Smooth muscle cell (in vitro differentiated cells): ENCODE measurements at regions not wholly inside any gene's neighbourhood (a gene's known extent, or its start where the extent isn't known, plus 50 kb on each side); places are given as distances from the start of the nearest gene placed in this dataset.

Experiments used
- DNase-seq: peaks from one replicate; lab custom pipeline; 2025; ENCODE audit not compliant: unreplicated experiment; lab: John Stamatoyannopoulos, UW
- H2AFZ ChIP-seq: fragments of 200-600 bp; sonication (generic); 2 replicates; pipeline ENCODE4 v1.6.0; 2016; ENCODE audit warnings: antibody characterized with exemption, low read depth, mild to moderate bottlenecking
- H3F3A ChIP-seq: fragments of 200-600 bp; sonication (generic); 2 replicates; pipeline ENCODE4 v1.6.0; 2017; ENCODE audit warnings: antibody characterized with exemption, low read depth
- H3K27ac ChIP-seq: fragments of 200-600 bp; sonication (generic); 2 replicates; pipeline ENCODE4 v1.5.1; 2016; ENCODE audit warnings: low read depth, mild to moderate bottlenecking
- H3K27me3 ChIP-seq: fragments of 200-600 bp; sonication (generic); 2 replicates; pipeline ENCODE4 v1.6.1; 2016; ENCODE audit warnings: low read depth, mild to moderate bottlenecking
- H3K36me3 ChIP-seq: fragments of 200-600 bp; sonication (generic); 2 replicates; pipeline ENCODE4 v1.5.1; 2016; ENCODE audit warnings: low read depth
- H3K4me1 ChIP-seq: fragments of 200-600 bp; sonication (generic); 2 replicates; pipeline ENCODE4 v1.5.1; 2016; ENCODE audit warnings: low read depth
- H3K4me2 ChIP-seq: fragments of 200-600 bp; sonication (generic); 2 replicates; pipeline ENCODE4 v1.6.0; 2016; ENCODE audit warnings: mild to moderate bottlenecking
- H3K4me3 ChIP-seq: fragments of 200-600 bp; sonication (generic); 2 replicates; pipeline ENCODE4 v1.5.1; 2016; ENCODE audit warnings: mild to moderate bottlenecking
- H3K79me2 ChIP-seq: fragments of 200-600 bp; sonication (generic); 2 replicates; pipeline ENCODE4 v1.6.0; 2016; ENCODE audit warnings: low read depth, mild to moderate bottlenecking
- H3K9ac ChIP-seq: fragments of 200-600 bp; sonication (generic); 2 replicates; pipeline ENCODE4 v1.6.0; 2016; ENCODE audit warnings: low read depth
- H3K9me3 ChIP-seq: fragments of 200-600 bp; sonication (generic); replicated peaks from 2 replicates; pipeline ENCODE4 v1.5.1; 2016; ENCODE audit warnings: low read depth
- H4K20me1 ChIP-seq: fragments of 200-600 bp; sonication (generic); 2 replicates; pipeline ENCODE4 v1.6.0; 2016; ENCODE audit warnings: low read depth
- CTCF ChIP-seq: fragments of 200-600 bp; sonication (generic); IDR thresholded peaks from 2 replicates; pipeline ENCODE4 v1.5.1; 2017; ENCODE audit warnings: borderline replicate concordance, mild to moderate bottlenecking, antibody characterized with exemption; ENCODE audit not compliant: insufficient read depth, poor library complexity, severe bottlenecking
- WGBS: methylation state at CpG from one replicate; pipeline ENCODE4 v1.1.7; 2016; ENCODE audit warnings: low lambda C conversion rate; 5-methylcytosine and 5-hydroxymethylcytosine counted together

- H3K27me3 ChIP-seq: no peaks in the 10 kb centered on the region
- no peaks in the 10 kb centered on the region for H3K79me2 ChIP-seq
- H3K9me3 ChIP-seq: no peaks in the 10 kb centered on the region
- H4K20me1 ChIP-seq: no peaks in the 10 kb centered on the region
- WGBS: 84% methylated on average over 3 of the region's 3 CpGs
- no peak overlapping the region for H3K9ac ChIP-seq
- no peaks in the 10 kb centered on the region for H3K36me3 ChIP-seq
- no peak for DNase-seq
- no peaks in the 10 kb centered on the region for H3K4me1 ChIP-seq
- H3K27ac ChIP-seq: no peak overlapping the region
- no peak overlapping the region for H3K4me3 ChIP-seq
- no peaks in the 10 kb centered on the region for H3F3A ChIP-seq
- no peak overlapping the region for H2AFZ ChIP-seq
- no peak for TF ChIP-seq CTCF
- no peak overlapping the region for H3K4me2 ChIP-seq
Observed at GRCh38 chr11:21838427-21838826, 354.5 kb upstream of the ANO5 start.

GRCh38 chr11:21839796-21840195 lies 353.1 kb upstream of the ANO5 start:
- 96% methylated on average over 2 of the region's 2 CpGs for WGBS
- Histone ChIP-seq H3K4me2 (no peak overlapping the region), H3K4me1 (no peaks in the 10 kb centered on the region), H3K27ac (no peak overlapping the region), H2AFZ (no peak overlapping the region), H3K9ac (no peak overlapping the region), H3K4me3 (no peak overlapping the region), H4K20me1 (no peaks in the 10 kb centered on the region), H3K9me3 (no peaks in the 10 kb centered on the region), H3K79me2 (no peaks in the 10 kb centered on the region), H3K27me3 (no peaks in the 10 kb centered on the region), H3K36me3 (no peaks in the 10 kb centered on the region), H3F3A (no peaks in the 10 kb centered on the region)
- no peak for DNase-seq
- TF ChIP-seq CTCF: no peak

GRCh38 chr11:21861314-21861713 lies 331.6 kb upstream of the ANO5 start:
- 10% methylated on average over 4 of the region's 4 CpGs for WGBS
- Histone ChIP-seq H3K4me3 (no peak overlapping the region), H3K4me2 (no peak overlapping the region), H3K9ac (no peak overlapping the region), H3F3A (no peaks in the 10 kb centered on the region), H3K9me3 (no peaks in the 10 kb centered on the region), H3K27ac (no peak overlapping the region), H4K20me1 (no peaks in the 10 kb centered on the region), H3K4me1 (no peaks in the 10 kb centered on the region), H3K79me2 (no peaks in the 10 kb centered on the region), H3K27me3 (no peaks in the 10 kb centered on the region), H3K36me3 (no peaks in the 10 kb centered on the region), H2AFZ (no peak overlapping the region)
- TF ChIP-seq CTCF: no peak
- DNase-seq: no peak

GRCh38 chr11:21865541-21865940 lies 327.3 kb upstream of the ANO5 start:
- Histone ChIP-seq H3K27ac (no peak overlapping the region), H3F3A (no peaks in the 10 kb centered on the region), H3K9ac (no peak overlapping the region), H3K79me2 (no peaks in the 10 kb centered on the region), H3K36me3 (no peaks in the 10 kb centered on the region), H3K4me3 (no peak overlapping the region), H3K27me3 (peaks cover 5% of the 10 kb centered on the region), H2AFZ (no peak overlapping the region), H3K4me2 (no peak overlapping the region), H4K20me1 (no peaks in the 10 kb centered on the region), H3K4me1 (no peaks in the 10 kb centered on the region), H3K9me3 (no peaks in the 10 kb centered on the region)
- TF ChIP-seq CTCF: no peak
- 72% methylated on average over 4 of the region's 4 CpGs for WGBS
- no peak for DNase-seq
